Left lung (tissue), 4 donors: ENCODE measurements at regions not wholly inside any gene's neighbourhood (a gene's known extent, or its start where the extent isn't known, plus 50 kb on each side); places are given as distances from the start of the nearest gene placed in this dataset.
A peak's percentile ranks its signal among the peaks of the same experiment; 100 is the strongest.

Experiments used
- ATAC-seq: fragments of 200-7000 bp; cut with Tn5 transposase; one replicate; pipeline ENCODE4 v1.9.1; 2020; ENCODE audit warnings: moderate library complexity
- DNase-seq, 4 donors: peaks; one replicate each; pipeline ENCODE4 v3.0.0-alpha.2; 2013 to 2020
- H3K27ac ChIP-seq, 2 donors: fragments of 200-600 bp; sonication (generic) in 1 of 2; one replicate each; pipeline versions ENCODE4 v1.5.0 to v1.8.0; 2020 to 2021
- H3K27me3 ChIP-seq, 2 donors: fragments of 200-600 bp; sonication (generic) in 1 of 2; one replicate each; pipeline versions ENCODE4 v1.5.0 to v1.8.0; 2020 to 2021
- H3K36me3 ChIP-seq, 2 donors: fragments of 200-600 bp; sonication (generic) in 1 of 2; one replicate each; pipeline versions ENCODE4 v1.5.0 to v1.8.0; 2020 to 2021
- H3K4me1 ChIP-seq, 2 donors: fragments of 200-600 bp; one replicate each; pipeline ENCODE4 v1.8.0; 2021
- H3K4me3 ChIP-seq, 2 donors: fragments of 200-600 bp; sonication (generic) in 1 of 2; one replicate each; pipeline versions ENCODE4 v1.5.0 to v1.8.0; 2020 to 2021; ENCODE audit warnings: mild to moderate bottlenecking in 1 of 2
- H3K9me3 ChIP-seq, 2 donors: fragments of 200-600 bp; sonication (generic) in 1 of 2; one replicate each; pipeline versions ENCODE4 v1.5.0 to v1.8.0; 2020 to 2021
- intact Hi-C, 2 donors: fragments of 100-400 bp; cut with DNase I; formaldehyde crosslinking; loops; one replicate each; pipeline versions ENCODE4 v1.11.2 to v1.14.2; 2022
- TF ChIP-seq, protein P1 (sequence below), 2 donors: fragments of 200-600 bp; sonication (generic) in 1 of 2; IDR thresholded peaks; one replicate each; pipeline versions ENCODE4 v1.5.0 to v1.8.0; 2021; ENCODE audit warnings: antibody characterized with exemption in 2 of 2
- donor health status: DM: no; HTN: yes; CAD: no.
- donor health status: DM: no; HTN: no; CAD: no.

DNA sequence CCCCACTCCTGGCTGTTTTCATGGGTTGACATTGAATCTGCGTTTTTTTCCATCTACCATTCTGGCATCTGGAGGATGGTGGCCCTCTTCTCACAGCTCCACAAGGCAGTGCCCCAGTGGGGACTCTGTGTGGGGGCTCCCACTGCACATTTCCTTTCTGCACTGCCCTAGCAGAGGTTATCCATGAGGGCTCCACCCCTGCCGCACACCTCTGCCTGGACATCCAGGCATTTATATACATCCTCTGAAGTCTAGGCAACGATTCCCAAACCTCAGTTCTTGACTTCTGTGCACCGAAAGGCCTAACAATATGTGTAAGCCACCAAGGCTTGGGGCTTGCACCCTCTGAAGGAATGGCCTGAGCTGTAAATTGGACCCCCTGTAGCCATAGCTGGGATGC is 147.9 kb upstream of the FMN2 start:
- intact Hi-C loops: no loop called here
- no peak overlapping the region for H3K4me3 ChIP-seq
- H3K9me3 ChIP-seq: peaks cover 0 to 5% of the 10 kb centered on the region in 2 donors
- H3K27ac ChIP-seq: no peak overlapping the region
- TF ChIP-seq, protein P1, sequence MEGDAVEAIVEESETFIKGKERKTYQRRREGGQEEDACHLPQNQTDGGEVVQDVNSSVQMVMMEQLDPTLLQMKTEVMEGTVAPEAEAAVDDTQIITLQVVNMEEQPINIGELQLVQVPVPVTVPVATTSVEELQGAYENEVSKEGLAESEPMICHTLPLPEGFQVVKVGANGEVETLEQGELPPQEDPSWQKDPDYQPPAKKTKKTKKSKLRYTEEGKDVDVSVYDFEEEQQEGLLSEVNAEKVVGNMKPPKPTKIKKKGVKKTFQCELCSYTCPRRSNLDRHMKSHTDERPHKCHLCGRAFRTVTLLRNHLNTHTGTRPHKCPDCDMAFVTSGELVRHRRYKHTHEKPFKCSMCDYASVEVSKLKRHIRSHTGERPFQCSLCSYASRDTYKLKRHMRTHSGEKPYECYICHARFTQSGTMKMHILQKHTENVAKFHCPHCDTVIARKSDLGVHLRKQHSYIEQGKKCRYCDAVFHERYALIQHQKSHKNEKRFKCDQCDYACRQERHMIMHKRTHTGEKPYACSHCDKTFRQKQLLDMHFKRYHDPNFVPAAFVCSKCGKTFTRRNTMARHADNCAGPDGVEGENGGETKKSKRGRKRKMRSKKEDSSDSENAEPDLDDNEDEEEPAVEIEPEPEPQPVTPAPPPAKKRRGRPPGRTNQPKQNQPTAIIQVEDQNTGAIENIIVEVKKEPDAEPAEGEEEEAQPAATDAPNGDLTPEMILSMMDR (IDR thresholded peaks at IDR 0.05): no peak
- no peak for ATAC-seq
- H3K36me3 ChIP-seq: no peaks in the 10 kb centered on the region
- no peak for DNase-seq
- no peaks in the 10 kb centered on the region for H3K4me1 ChIP-seq
- H3K27me3 ChIP-seq: no peaks in the 10 kb centered on the region

DNA sequence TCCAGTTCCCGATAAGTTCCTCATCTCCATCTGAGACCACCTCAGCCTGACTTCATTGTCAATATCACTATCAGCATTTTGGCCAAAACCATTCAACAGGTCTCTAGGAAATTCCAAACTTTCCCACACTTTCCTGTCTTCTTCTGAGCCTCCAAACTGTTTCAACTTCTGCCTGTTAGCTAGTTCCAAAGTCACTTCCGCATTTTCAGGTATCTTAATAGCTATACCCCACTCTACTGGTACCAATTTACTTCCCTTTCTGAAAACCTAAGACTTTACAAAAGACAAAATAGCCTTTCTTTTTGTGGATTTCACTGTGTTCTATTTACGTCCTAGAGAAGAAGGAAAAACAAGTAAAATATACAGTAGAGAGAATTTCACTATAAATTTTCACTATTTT is 147.0 kb upstream of the FMN2 start:
- TF ChIP-seq, protein P1 (IDR thresholded peaks at IDR 0.05): no peak
- Histone ChIP-seq H3K27ac (no peak overlapping the region), H3K4me3 (no peak overlapping the region), H3K27me3 (no peaks in the 10 kb centered on the region), H3K36me3 (no peaks in the 10 kb centered on the region), H3K9me3 (peaks cover 0 to 5% of the 10 kb centered on the region in 2 donors), H3K4me1 (no peaks in the 10 kb centered on the region)
- intact Hi-C loops: no loop called here
- ATAC-seq (no peak), DNase-seq (no peak)

DNA sequence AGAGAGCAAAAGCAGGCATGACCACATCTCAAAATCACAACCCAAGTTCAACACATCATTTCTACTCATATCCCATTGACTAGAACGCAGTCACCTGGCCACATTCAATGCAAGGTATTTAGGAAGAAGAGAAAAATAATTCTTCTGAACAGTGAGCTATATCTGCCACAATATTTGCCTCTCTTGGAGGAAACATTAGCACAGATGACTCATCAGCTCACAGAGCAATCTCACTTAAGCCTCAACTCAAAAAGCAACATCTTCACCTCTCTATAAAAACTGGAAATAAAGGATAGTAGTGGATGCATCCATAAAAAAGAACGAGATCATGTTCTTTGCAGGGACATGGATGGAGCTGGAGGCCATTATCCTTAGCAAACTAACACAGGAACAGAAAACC is 143.9 kb upstream of the FMN2 start:
- no peaks in the 10 kb centered on the region for H3K4me1 ChIP-seq
- ATAC-seq: no peak
- H3K27ac ChIP-seq: no peak overlapping the region
- H3K9me3 ChIP-seq: peaks cover 0 to 5% of the 10 kb centered on the region in 2 donors
- H3K4me3 ChIP-seq: no peak overlapping the region
- no peaks in the 10 kb centered on the region for H3K36me3 ChIP-seq
- intact Hi-C loops: no loop called here
- TF ChIP-seq, protein P1 (IDR thresholded peaks at IDR 0.05): no peak
- no peaks in the 10 kb centered on the region for H3K27me3 ChIP-seq
- no peak for DNase-seq

DNA sequence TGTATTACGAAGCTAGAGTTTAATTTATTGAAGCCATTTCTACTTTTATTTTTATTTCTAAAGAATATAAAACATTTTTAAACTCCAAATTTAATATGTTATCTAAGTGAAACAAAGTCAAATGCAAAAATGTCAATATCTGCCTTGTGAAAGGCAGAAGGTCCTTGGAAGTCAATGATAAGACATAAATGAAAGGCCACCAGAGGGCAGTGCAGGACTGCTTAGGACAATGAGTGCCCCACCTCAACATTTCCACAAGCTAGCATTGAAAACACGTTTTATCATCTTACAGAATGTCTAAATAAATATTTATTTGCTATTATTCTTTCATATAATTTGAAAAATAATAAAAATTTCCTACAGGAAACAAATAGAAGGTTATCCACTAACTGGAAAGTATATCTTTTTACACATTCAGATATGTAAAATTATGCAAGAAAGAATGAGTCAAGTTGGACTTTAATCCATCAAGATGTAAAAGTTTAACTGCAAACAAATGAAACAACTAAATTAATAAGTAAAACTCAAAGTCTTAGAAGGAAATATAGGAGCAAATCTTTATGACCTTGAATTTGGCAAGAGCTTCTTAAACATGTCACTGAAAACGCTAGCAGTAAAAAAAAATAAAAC is 140.1 kb upstream of the FMN2 start:
- intact Hi-C loops: no loop called here
- TF ChIP-seq, protein P1 (IDR thresholded peaks at IDR 0.05): peak; percentile 52 to 83
- ATAC-seq (peak; percentile 85), DNase-seq (peak in 2 of 4 donors; percentile 44 to 75)
- no peaks in the 10 kb centered on the region for H3K9me3 ChIP-seq
- H3K36me3 ChIP-seq: no peaks in the 10 kb centered on the region
- H3K4me1 ChIP-seq: no peaks in the 10 kb centered on the region
- H3K4me3 ChIP-seq: no peak overlapping the region
- H3K27ac ChIP-seq: no peak overlapping the region
- H3K27me3 ChIP-seq: peaks cover 0 to 7% of the 10 kb centered on the region in 2 donors

DNA sequence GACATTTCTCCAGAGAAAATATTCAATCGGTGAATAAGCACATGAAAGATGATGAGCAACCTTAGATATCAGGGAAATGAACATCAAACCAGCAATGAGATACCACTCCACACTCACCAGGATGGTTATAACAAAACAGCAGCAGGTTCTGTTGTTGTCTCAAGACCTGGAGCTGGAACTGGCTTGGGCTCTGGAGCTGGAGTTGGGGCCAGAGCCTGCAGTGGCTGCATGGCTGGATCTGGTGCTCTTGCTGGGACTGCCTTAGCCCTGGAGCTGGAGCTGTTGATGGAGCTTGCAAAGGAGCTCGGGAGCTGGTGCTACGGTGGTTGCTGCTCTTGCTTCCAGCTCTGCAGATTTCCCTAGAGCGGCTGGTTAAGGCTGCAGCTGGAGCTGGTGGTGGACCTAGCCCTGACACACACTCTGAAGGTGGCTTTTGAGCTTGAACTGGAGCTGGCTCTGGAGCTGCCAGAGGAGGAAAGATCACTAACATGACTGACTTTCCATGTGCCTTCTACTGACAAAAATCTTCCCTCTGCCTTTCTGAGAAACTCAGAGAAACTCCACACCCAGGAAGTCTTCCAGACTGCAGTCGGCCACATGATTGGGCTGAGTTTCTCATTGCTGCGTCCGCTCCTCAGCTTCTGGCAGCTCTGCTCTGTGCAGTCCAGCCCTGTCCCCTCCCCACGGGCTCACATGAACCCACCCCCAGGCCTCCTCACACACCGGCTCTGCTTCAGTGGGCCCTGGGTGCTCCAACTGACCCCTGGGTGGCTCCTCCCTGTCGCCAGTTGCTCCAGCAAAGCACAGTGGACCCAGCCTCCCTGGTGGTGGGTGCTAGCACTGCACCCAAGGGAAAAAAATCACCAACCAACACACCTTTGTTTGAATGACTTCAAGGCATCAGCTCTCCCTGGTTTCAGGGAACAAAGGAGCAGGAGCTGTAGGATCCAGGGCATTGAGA is 139.1 kb upstream of the FMN2 start:
- no peaks in the 10 kb centered on the region for H3K4me1 ChIP-seq
- H3K4me3 ChIP-seq: no peak overlapping the region
- peaks cover 0 to 14% of the 10 kb centered on the region in 2 donors for H3K27me3 ChIP-seq
- H3K27ac ChIP-seq: no peak overlapping the region
- intact Hi-C loops: no loop called here
- ATAC-seq: peak; percentile 22
- H3K36me3 ChIP-seq: no peaks in the 10 kb centered on the region
- peak in 1 of 4 donors; percentile 74 for DNase-seq
- TF ChIP-seq, protein P1 (IDR thresholded peaks at IDR 0.05): peak in 1 of 2 donors; percentile 22
- no peaks in the 10 kb centered on the region for H3K9me3 ChIP-seq
